T-cell (primary cell): ENCODE measurements at regions not wholly inside any gene's neighbourhood (a gene's known extent, or its start where the extent isn't known, plus 50 kb on each side); places are given as distances from the start of the nearest gene placed in this dataset.

Experiments used
- ATAC-seq, 4 experiments: fragments of 200-7000 bp in 3 of 4; fragments of 150-1000 bp in 1 of 4; cut with Tn5 transposase; replicated peaks in 1 of 4; 1 replicate in 3 of 4; 2 replicates in 1 of 4; pipeline ENCODE4 v1.10.0; 2021; ENCODE audit warnings: moderate library complexity in 3 of 4, mild to moderate bottlenecking in 2 of 4, moderate number of reproducible peaks in 1 of 4
- CTCF ChIA-PET, 2 donors: fragments of 300-600 bp; sonication (Branson Sonifier 250); formaldehyde crosslinking; loops; one replicate each; lab custom pipeline; 2022; ENCODE audit warnings: antibody characterized with exemption in 2 of 2; lab: Charles Lee
- POLR2A ChIA-PET, 2 donors: fragments of 300-600 bp; sonication (Branson Sonifier 250); formaldehyde crosslinking; loops; one replicate each; lab custom pipeline; 2022; ENCODE audit warnings: antibody characterized with exemption in 2 of 2; lab: Charles Lee
- DNase-seq, 35 experiments: peaks; one replicate each; pipeline versions ENCODE4 v3.0.0 to v3.0.0-alpha.2; 2013 to 2023
- H3K27ac ChIP-seq: one replicate; pipeline ENCODE4 v1.5.1; 2013; ENCODE audit warnings: low read length
- H3K27me3 ChIP-seq, 2 experiments: replicated peaks in 1 of 2; 1 replicate in 1 of 2; 2 replicates in 1 of 2; pipeline versions ENCODE4 v1.6.1 to v1.7.0; 2013; ENCODE audit warnings: low read length in 1 of 2, mixed read lengths in 1 of 2; ENCODE audit not compliant: control insufficient read depth in 2 of 2, insufficient read depth in 2 of 2; ENCODE audit errors: extremely low read depth in 1 of 2
- H3K36me3 ChIP-seq, 2 donors: 1 replicate in 1 of 2; 2 replicates in 1 of 2; pipeline versions ENCODE4 v1.6.1 to v1.7.0; 2013; ENCODE audit warnings: low read length in 1 of 2; ENCODE audit not compliant: control insufficient read depth in 2 of 2, insufficient read depth in 1 of 2; ENCODE audit errors: extremely low read depth in 1 of 2
- H3K4me1 ChIP-seq, 2 experiments: 1 replicate in 1 of 2; 2 replicates in 1 of 2; pipeline versions ENCODE4 v1.6.1 to v1.7.0; 2013; ENCODE audit warnings: low read length in 2 of 2, mixed read lengths in 1 of 2; ENCODE audit not compliant: insufficient read depth in 2 of 2, control insufficient read depth in 1 of 2; ENCODE audit errors: extremely low read depth in 1 of 2
- H3K4me3 ChIP-seq, 2 donors: 1 replicate in 1 of 2; 2 replicates in 1 of 2; pipeline versions ENCODE4 v1.5.1 to v1.7.0; 2013; ENCODE audit warnings: mild to moderate bottlenecking in 2 of 2, low read length in 1 of 2, moderate library complexity in 1 of 2; ENCODE audit not compliant: control insufficient read depth in 1 of 2; ENCODE audit errors: extremely low read depth in 1 of 2
- H3K9me3 ChIP-seq: 2 replicates; pipeline ENCODE4 v1.7.0; 2013
- H3K27ac Mint-ChIP-seq, 2 donors: one replicate each; pipeline ENCODE4 v1.8.0; 2020 to 2021; ENCODE audit warnings: mild to moderate bottlenecking in 2 of 2, mixed read lengths in 2 of 2
- H3K27me3 Mint-ChIP-seq, 2 donors: one replicate each; pipeline ENCODE4 v1.8.0; 2021 to 2022; ENCODE audit warnings: mixed read lengths in 2 of 2
- H3K36me3 Mint-ChIP-seq: one replicate; pipeline ENCODE4 v1.8.0; 2021; ENCODE audit warnings: mixed read lengths
- H3K4me1 Mint-ChIP-seq, 3 donors: one replicate each; pipeline ENCODE4 v1.8.0; 2020 to 2022; ENCODE audit warnings: mixed read lengths in 3 of 3, mild to moderate bottlenecking in 1 of 3
- H3K4me3 Mint-ChIP-seq, 3 donors: one replicate each; pipeline ENCODE4 v1.8.0; 2020 to 2022; ENCODE audit warnings: mild to moderate bottlenecking in 3 of 3, mixed read lengths in 3 of 3, moderate library complexity in 3 of 3
- H3K9me3 Mint-ChIP-seq, 3 donors: one replicate each; pipeline ENCODE4 v1.8.0; 2020 to 2022; ENCODE audit warnings: mixed read lengths in 3 of 3
- WGBS: methylation state at CpG from one replicate; pipeline ENCODE4 v1.1.5; 2013; ENCODE audit warnings: missing lambda C conversion rate; ENCODE audit not compliant: insufficient coverage; 5-methylcytosine and 5-hydroxymethylcytosine counted together

DNA sequence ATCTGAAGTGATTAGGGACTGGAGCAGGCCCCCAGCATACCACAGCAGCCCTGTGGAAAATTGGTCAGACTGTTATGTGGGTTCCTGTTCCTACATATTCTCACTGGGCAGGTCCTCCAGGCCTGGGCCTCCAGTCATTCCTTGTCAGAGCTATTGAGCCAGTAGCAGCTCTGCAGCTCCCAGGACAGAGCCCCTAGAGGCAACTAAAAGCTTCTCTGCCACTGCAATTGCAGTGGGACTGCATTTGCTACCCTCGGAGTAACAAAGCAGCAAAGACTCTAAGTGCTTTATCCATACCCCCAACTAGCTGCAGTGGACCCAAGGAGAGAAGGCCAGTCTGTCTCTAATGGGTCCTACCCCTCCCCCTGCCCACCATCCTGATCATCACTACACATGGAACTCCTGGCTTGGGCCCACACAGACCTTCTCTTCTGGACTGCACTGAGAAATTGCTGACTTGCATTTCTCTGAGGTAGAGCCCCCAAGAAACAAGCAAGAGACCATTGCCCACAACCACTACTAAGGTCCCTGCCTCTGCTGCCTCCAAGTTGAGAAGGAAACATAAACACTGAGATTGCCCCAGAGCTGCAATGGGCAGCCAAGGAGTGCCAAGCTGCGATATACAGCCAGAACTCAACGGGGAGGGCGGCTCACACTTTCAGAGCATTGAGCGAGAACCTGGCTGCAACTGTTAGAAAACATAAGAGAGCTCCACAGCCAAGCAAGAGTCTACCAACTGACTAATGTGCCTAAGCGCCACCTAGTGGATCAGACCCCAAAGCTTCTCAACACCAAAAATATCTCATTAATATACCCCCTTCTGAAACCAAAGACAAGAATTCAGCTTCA is 738.7 kb upstream of the NDST4 start:
- DNase-seq (peak in 1 of 35 experiments; percentile 21), ATAC-seq (no peak)
- ChIA-PET POLR2A (no interaction called here), CTCF (no interaction called here)
- Histone ChIP-seq H3K36me3 (no peaks in the 10 kb centered on the region), H3K9me3 (no peaks in the 10 kb centered on the region), H3K27ac (no peak overlapping the region), H3K27me3 (no peaks in the 10 kb centered on the region), H3K4me3 (no peak overlapping the region), H3K4me1 (no peaks in the 10 kb centered on the region)
- no peaks in the 10 kb centered on the region for H3K36me3 Mint-ChIP-seq
- no peak overlapping the region for H3K4me3 Mint-ChIP-seq
- no peak overlapping the region for H3K27ac Mint-ChIP-seq
- WGBS: 42% methylated on average over 3 of the region's 6 CpGs
- peaks cover 0 to 3% (median 0%) of the 10 kb centered on the region in 3 donors for H3K9me3 Mint-ChIP-seq
- no peaks in the 10 kb centered on the region for H3K27me3 Mint-ChIP-seq
- H3K4me1 Mint-ChIP-seq: no peaks in the 10 kb centered on the region

DNA sequence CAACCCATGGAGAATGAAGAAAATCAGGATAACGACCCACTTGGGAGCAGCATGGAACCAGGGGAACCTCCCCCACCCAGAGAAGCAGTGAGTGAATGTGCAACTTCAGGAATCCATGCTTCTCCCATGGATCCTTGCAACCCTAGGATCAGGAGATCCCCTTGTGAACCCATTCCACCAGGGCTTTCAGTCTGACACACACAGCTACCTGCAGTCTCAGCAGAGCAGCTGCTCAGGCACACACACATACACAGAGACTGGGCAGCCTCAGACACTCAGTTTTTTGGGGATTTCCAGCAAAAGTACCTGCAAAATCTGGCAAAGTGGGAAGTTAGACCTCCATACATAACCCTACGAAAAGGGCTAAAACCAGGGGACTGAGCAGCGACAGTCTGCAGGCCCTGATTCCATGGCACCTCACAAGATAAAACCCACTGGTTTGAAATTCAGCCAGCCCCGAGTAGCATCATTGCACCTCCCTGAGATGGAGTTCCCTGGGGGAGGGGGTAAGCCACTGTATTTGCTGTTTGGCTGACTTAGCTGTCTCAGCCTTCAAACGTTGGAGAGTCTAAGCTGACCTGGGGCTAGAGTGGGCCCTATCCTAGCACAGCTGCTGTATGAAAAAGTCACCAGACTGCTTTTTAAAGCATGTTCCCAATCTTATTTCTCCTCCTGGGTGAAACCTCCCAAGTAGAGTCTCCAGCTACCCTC is 737.5 kb upstream of the NDST4 start:
- H3K4me3 ChIP-seq: no peak overlapping the region
- Mint-ChIP-seq H3K36me3 (no peaks in the 10 kb centered on the region), H3K9me3 (no peaks in the 10 kb centered on the region), H3K4me1 (no peaks in the 10 kb centered on the region), H3K27me3 (no peaks in the 10 kb centered on the region), H3K27ac (no peak overlapping the region), H3K4me3 (no peak overlapping the region)
- ChIA-PET POLR2A (no interaction called here), CTCF (no interaction called here)
- ATAC-seq (no peak), DNase-seq (no peak)
- H3K36me3 ChIP-seq: no peaks in the 10 kb centered on the region
- H3K27me3 ChIP-seq: no peaks in the 10 kb centered on the region
- no peaks in the 10 kb centered on the region for H3K4me1 ChIP-seq
- WGBS: 73% methylated on average over 3 of the region's 5 CpGs
- H3K27ac ChIP-seq: no peak overlapping the region
- no peaks in the 10 kb centered on the region for H3K9me3 ChIP-seq

DNA sequence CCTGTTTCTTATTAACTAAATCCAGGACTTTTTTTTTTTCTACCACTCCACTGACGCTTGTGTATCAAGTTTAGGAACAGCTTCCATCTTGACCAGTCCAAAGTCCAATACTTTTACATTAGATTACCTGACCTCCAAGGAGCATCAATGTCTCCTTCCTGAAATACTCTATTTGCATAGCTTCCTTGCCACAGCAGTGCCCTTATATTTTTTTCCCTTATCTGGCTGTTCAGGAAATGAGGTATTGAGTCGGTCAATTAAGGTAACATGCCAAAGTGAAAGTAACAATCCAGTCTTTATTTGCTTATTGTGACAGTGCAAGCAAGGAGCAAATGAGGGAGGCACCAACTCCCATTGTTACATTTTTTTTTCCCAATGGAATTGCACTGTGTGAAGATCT is 730.8 kb upstream of the NDST4 start:
- H3K36me3 Mint-ChIP-seq: no peaks in the 10 kb centered on the region
- Histone ChIP-seq H3K36me3 (no peaks in the 10 kb centered on the region), H3K9me3 (no peaks in the 10 kb centered on the region), H3K4me3 (no peak overlapping the region), H3K27me3 (no peaks in the 10 kb centered on the region), H3K4me1 (no peaks in the 10 kb centered on the region), H3K27ac (no peak overlapping the region)
- POLR2A ChIA-PET: no interaction called here
- no peaks in the 10 kb centered on the region for H3K27me3 Mint-ChIP-seq
- H3K27ac Mint-ChIP-seq: no peak overlapping the region
- no peaks in the 10 kb centered on the region for H3K4me1 Mint-ChIP-seq
- CTCF ChIA-PET: no interaction called here
- no peak for DNase-seq
- H3K9me3 Mint-ChIP-seq: peaks cover under 1 to 14% (median 4%) of the 10 kb centered on the region in 3 donors
- H3K4me3 Mint-ChIP-seq: no peak overlapping the region
- WGBS: 70% methylated on average over 2 of the region's 2 CpGs
- ATAC-seq: no peak

DNA sequence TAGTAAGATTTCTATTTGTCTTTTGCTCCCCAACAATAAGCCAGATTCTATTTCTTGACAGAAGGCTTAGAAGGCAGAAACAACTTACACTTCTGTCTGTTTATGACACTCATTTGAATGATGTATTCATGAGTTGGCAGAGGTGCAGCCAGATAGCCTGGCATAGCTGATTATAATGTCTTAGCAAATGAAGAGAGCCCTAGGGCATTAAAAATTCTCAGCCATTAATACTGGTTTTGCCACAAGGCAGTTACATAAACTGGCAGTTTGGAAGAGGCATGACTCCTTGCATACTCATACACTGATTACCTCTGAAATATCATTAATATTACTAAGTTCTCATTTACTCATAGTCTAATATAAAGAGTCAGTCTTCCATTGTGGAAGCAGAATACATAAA is 728.5 kb upstream of the NDST4 start:
- H3K4me3 Mint-ChIP-seq: no peak overlapping the region
- H3K9me3 Mint-ChIP-seq: peaks cover 15 to 29% (median 17%) of the 10 kb centered on the region in 3 donors
- no peaks in the 10 kb centered on the region for H3K27me3 Mint-ChIP-seq
- no peaks in the 10 kb centered on the region for H3K36me3 Mint-ChIP-seq
- DNase-seq (no peak), ATAC-seq (no peak)
- ChIA-PET CTCF (no interaction called here), POLR2A (no interaction called here)
- no peaks in the 10 kb centered on the region for H3K4me1 Mint-ChIP-seq
- no peak overlapping the region for H3K27ac Mint-ChIP-seq
- Histone ChIP-seq H3K9me3 (no peaks in the 10 kb centered on the region), H3K36me3 (no peaks in the 10 kb centered on the region), H3K4me3 (no peak overlapping the region), H3K27ac (no peak overlapping the region), H3K27me3 (no peaks in the 10 kb centered on the region), H3K4me1 (no peaks in the 10 kb centered on the region)

GRCh38 chr4:115834441-115834840 is 721.0 kb upstream of the NDST4 start:
- WGBS: 69% methylated on average over 2 of the region's 3 CpGs
- H3K27me3 Mint-ChIP-seq: no peaks in the 10 kb centered on the region
- no peaks in the 10 kb centered on the region for H3K4me1 ChIP-seq
- H3K4me1 Mint-ChIP-seq: no peaks in the 10 kb centered on the region
- H3K9me3 ChIP-seq: no peaks in the 10 kb centered on the region
- H3K4me3 ChIP-seq: no peak overlapping the region
- H3K36me3 Mint-ChIP-seq: no peaks in the 10 kb centered on the region
- H3K9me3 Mint-ChIP-seq: peaks cover 20 to 31% (median 27%) of the 10 kb centered on the region in 3 donors
- no peaks in the 10 kb centered on the region for H3K36me3 ChIP-seq
- no peak overlapping the region for H3K4me3 Mint-ChIP-seq
- ChIA-PET CTCF (no interaction called here), POLR2A (no interaction called here)
- H3K27ac ChIP-seq: no peak overlapping the region
- ATAC-seq (no peak), DNase-seq (no peak)
- no peak overlapping the region for H3K27ac Mint-ChIP-seq
- H3K27me3 ChIP-seq: no peaks in the 10 kb centered on the region

GRCh38 chr4:115824630-115825029 is 711.2 kb upstream of the NDST4 start:
- H3K4me1 ChIP-seq: no peaks in the 10 kb centered on the region
- ChIA-PET CTCF (no interaction called here), POLR2A (no interaction called here)
- Mint-ChIP-seq H3K9me3 (peaks cover 0 to 15% (median 4%) of the 10 kb centered on the region in 3 donors), H3K4me3 (no peak overlapping the region), H3K27ac (no peak overlapping the region), H3K4me1 (no peaks in the 10 kb centered on the region), H3K27me3 (no peaks in the 10 kb centered on the region), H3K36me3 (no peaks in the 10 kb centered on the region)
- H3K27ac ChIP-seq: no peak overlapping the region
- no peak overlapping the region for H3K4me3 ChIP-seq
- no peak for ATAC-seq
- no peak for DNase-seq
- no peaks in the 10 kb centered on the region for H3K36me3 ChIP-seq
- H3K27me3 ChIP-seq: no peaks in the 10 kb centered on the region
- no peaks in the 10 kb centered on the region for H3K9me3 ChIP-seq
- WGBS: no CpG with 5 or more reads among the region's 1 CpG
